OCI-M1 (cell line): ENCODE measurements at regions not wholly inside any gene's neighbourhood (a gene's known extent, or its start where the extent isn't known, plus 50 kb on each side); places are given as distances from the start of the nearest gene placed in this dataset.
"Not testable (repeated sequence)": the region's sequence is repeated elsewhere in the genome, so short reads cannot be mapped to it uniquely, and the experiment has no call there.

Experiments used
- DNase-seq: peaks from one replicate; lab custom pipeline; 2025; lab: John Stamatoyannopoulos, UW

DNA sequence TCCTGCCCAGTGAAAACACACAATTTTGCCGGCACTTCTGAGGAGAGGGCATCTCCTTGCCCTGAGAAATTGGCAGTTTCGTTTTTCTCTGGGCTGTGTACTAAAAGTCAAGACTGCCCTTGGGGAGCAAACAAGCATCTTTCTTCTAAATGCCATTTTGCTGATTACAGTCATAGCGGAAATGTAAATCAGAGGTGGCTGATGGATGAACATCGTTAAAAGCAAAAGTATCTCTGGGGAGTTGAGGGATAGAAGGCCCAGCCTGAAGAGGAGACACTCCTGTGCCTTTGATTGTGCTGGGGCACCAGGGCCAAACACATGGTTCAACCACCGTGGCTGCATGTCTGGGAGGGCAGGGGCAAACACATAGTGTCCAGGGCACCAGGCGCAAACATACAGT lies 49.8 kb downstream of the ABCC12 start:
- no peak for DNase-seq

DNA sequence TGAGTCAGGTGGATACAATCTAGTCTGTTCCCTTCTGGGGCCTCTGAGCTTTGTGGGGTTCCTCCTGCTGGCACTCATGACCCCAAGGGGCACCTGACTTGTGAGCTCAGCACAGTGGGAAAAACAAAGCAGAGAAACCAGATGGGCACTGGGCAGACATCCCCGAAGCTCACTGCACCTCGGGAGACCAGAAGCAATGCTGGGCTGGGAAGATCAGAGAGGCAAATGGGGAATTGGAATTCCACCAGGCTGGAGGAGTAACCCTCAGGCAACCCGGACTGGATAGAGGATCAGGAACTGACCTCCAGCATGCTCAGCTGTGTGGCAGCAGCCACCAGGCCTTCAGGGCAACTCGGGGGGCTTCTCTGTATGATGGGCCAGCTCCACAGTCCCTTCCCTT lies 50.3 kb downstream of the ABCC12 start:
- DNase-seq = no peak

- no peak for DNase-seq
Observed at GRCh38 chr16:48103591-48103990, 52.2 kb downstream of the ABCC12 start.

GRCh38 chr16:48102083-48103008 lies 53.4 kb downstream of the ABCC12 start:
- no peak for DNase-seq

- DNase-seq = no peak
Observed at GRCh38 chr16:48101069-48101674, 54.6 kb downstream of the ABCC12 start.

GRCh38 chr16:48099455-48099854 lies 56.3 kb downstream of the ABCC12 start:
- no peak for DNase-seq

- DNase-seq = no peak
Observed at GRCh38 chr16:48098472-48098871, 57.3 kb downstream of the ABCC12 start.

GRCh38 chr16:48091117-48091516 lies 64.7 kb downstream of the ABCC12 start:
- DNase-seq = no peak

- no peak for DNase-seq
Observed at GRCh38 chr16:48089053-48089792, 66.6 kb downstream of the ABCC12 start.

DNA sequence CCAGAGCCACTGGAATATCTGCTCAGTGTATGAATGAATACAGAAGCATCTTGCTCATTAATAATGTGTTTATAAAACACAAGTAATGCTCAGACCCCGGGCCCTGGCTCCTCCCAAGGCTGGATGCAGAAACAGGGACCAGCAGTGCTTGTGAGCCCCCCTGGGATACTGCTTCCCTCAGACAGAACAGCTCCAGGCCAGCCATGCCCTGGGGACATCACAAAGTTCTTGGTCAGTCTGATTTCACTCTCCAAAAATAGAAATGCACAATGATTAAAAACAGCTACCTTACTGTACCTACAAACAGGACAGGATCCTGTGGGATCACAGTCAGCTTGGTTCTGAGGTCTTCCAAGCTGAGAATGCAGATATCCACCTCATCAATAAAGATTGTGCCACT lies 68.2 kb downstream of the ABCC12 start:
- DNase-seq = no peak

GRCh38 chr16:48086422-48086821 lies 69.4 kb downstream of the ABCC12 start:
- DNase-seq = no peak

DNA sequence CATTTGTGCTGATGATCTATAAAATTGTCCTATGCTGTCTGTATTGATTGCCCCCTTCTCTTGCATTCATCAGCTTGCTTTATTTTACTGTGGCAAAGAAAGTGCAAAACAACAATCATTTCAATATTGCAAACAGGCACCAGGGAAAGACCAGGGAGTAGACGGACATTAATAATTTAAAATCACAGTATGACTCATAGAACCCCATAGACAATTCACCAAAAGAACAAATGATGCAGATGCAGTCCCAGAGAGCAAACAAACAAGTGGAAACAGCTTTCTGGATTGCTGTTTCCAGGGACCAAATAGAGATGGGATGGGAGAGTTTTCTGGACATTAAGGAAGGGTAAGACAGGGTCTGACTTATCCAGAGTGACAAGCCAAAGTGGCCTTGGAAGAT lies 70.1 kb downstream of the ABCC12 start:
- no peak for DNase-seq

DNA sequence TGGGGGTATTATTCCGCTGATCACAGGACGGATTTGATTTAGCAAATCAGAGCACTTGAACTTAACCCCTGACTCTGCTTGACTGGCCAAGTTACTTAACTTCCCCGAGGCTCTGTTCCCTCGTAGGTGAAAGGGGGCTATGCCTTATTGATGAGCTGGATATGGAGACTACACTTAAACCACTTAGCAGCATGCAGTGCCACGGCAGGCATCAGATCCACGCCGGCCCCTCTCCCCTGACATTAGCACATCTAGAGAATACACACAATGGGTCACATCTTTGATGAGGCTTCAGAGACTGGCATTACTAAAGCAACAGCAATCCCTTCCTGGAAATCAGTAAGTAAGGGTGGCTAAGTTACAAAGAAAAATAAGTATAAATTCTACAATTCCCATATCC lies 71.0 kb downstream of the ABCC12 start:
- no peak for DNase-seq

GRCh38 chr16:48082516-48082915 lies 73.3 kb downstream of the ABCC12 start:
- no peak for DNase-seq

GRCh38 chr16:48081656-48082055 lies 74.1 kb downstream of the ABCC12 start:
- DNase-seq = no peak

DNA sequence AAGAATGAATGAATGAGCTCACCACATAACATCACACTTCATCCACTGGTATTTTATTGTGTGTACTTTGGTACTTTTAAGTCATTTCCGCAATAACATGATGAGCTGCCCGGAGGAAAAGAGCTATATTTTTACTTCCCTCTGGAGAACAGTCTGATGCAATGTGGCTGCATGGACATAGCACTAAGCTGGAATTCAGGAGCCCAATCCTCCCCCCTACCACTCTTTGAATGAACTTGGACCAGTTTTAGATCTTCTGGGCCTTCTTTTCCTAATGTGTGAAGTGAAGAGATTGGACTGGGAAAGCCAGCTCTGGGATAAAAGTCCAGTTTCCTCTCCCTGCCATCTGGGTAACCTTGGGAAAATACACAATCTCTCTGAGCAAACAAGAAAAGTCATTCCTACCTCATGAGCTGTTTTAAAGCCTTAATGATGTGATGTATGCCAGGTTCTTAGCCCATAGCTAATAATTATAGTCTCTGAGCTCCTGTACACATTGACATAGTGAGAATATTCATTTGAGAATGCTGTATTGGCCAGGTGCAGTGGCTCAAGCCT lies 79.3 kb downstream of the ABCC12 start:
- DNase-seq = no peak

DNA sequence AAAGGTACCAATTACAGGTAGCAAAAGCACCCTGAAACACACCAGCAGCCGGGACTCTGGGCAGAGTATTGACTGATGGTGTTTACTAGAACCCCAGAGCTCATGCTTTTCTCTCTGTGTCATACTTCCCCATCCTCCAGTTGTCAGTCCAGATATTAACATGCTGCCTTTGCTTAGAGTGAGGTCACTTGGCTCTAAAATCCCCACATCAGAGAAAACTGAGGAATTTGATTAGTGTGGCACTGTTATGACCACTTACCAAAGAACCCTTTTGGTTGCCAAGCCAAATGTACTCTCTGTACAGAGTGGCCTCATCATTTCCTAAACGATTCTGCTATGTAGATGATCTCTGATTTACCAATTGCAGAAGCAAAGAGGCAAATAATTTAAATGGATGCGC lies 80.4 kb downstream of the ABCC12 start:
- DNase-seq = no peak

GRCh38 chr16:48067388-48067787 lies 88.4 kb downstream of the ABCC12 start:
- no peak for DNase-seq

GRCh38 chr16:48064971-48065370 lies 90.8 kb downstream of the ABCC12 start:
- no peak for DNase-seq

DNA sequence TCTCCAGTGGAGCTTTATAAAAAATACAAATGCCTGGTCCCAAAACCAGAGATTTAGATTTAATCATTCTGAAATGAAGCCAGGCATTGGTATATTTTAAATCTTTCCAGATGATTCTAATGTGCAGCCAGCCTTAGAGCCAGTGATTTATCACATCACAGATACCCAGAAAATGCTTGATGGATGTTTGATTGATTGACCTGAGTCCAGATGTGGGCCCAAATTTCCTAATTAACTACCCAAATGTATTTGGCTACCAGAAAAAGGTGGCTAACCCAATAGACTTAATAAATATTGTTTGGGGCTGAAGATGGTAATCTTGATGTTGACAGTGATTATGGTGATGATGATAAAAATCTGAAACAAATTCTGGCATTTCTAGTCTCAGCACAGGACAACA lies 93.1 kb downstream of the ABCC12 start:
- no peak for DNase-seq

DNA sequence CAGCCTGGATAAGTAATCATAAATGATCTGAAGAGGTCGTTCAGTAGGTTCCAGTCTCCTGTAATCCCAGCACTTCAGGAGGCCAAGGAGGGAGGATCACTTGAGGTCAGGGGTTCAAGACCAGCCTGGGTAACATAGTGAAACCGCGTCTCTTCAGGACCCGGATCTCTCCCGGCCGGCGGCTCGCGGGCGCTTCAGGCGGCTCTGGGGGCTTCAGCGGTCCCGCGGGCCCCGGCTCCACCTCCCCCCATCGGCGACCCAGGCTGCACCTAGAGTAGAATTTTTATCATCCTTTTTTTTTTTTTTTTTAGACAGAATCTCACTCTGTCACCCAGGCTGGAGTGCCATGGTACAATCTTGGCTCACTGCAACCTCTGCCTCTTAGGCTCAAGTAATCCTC lies 95.9 kb downstream of the ABCC12 start:
- DNase-seq = no peak

GRCh38 chr16:48059190-48059589 lies 96.6 kb downstream of the ABCC12 start:
- DNase-seq = not testable (repeated sequence)

DNA sequence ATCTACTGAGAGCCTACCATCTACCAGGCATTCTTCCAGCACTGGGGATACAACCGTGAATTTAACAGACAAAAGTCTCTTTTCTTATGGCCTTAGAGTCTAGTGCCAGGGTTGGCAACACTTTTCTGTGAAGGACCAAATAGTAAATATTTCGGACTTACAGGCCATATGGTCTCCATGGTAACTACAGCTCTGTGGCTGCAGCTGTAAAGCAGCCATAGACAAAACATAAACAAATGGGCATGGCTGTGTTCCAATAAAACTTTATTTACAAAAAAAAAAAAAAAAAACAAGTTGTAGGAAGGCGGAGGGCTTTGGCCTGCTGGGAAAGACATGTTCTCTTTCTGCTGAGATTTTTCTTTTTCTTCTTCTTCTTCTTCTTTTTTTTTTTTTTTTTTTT lies 98.7 kb downstream of the ABCC12 start:
- no peak for DNase-seq
